NOMO-1 treated with dmso at 0.1 percent for 144 hours (cell line): ENCODE measurements at regions not wholly inside any gene's neighbourhood (a gene's known extent, or its start where the extent isn't known, plus 50 kb on each side); places are given as distances from the start of the nearest gene placed in this dataset.
"Not testable (repeated sequence)": the region's sequence is repeated elsewhere in the genome, so short reads cannot be mapped to it uniquely, and the experiment has no call there.

Experiments used
- DNase-seq: peaks from one replicate; lab custom pipeline; 2025; ENCODE audit not compliant: unreplicated experiment; lab: John Stamatoyannopoulos, UW

GRCh38 chr16:17032332-17032731, 438.4 kb downstream of the XYLT1 start:
- DNase-seq = no peak

GRCh38 chr16:17034477-17035252, 436.1 kb downstream of the XYLT1 start:
- DNase-seq = no peak

- DNase-seq = no peak
Observed at GRCh38 chr16:17037499-17037898, 433.3 kb downstream of the XYLT1 start.

- no peak for DNase-seq
Observed at GRCh38 chr16:17038415-17038814, 432.3 kb downstream of the XYLT1 start.

GRCh38 chr16:17049109-17049508, 421.7 kb downstream of the XYLT1 start:
- not testable (repeated sequence) for DNase-seq

GRCh38 chr16:17050468-17050867, 420.3 kb downstream of the XYLT1 start:
- DNase-seq = no peak
